Liver (tissue), 8 donors: ENCODE measurements at regions not wholly inside any gene's neighbourhood (a gene's known extent, or its start where the extent isn't known, plus 50 kb on each side); places are given as distances from the start of the nearest gene placed in this dataset.

Experiments used
- DNase-seq: peaks from one replicate; pipeline ENCODE4 v3.0.0-alpha.2; 2017; ENCODE audit warnings: low spot score
- H3K27ac ChIP-seq, 2 donors: one replicate each; pipeline ENCODE4 v1.7.0; 2013; ENCODE audit warnings: inconsistent platforms in 2 of 2, low read length in 2 of 2, control low read depth in 1 of 2, low read depth in 1 of 2, mild to moderate bottlenecking in 1 of 2
- H3K27me3 ChIP-seq, 4 donors: one replicate each; pipeline versions ENCODE4 v1.6.1 to v1.7.0; 2013; ENCODE audit warnings: low read length in 3 of 4, inconsistent platforms in 1 of 4, mild to moderate bottlenecking in 1 of 4, moderate library complexity in 1 of 4; ENCODE audit not compliant: control insufficient read depth in 4 of 4, insufficient read depth in 4 of 4
- H3K36me3 ChIP-seq, 4 donors: one replicate each; pipeline versions ENCODE4 v1.6.1 to v1.7.0; 2013; ENCODE audit warnings: low read length in 3 of 4, mild to moderate bottlenecking in 3 of 4, low read depth in 1 of 4, moderate library complexity in 1 of 4; ENCODE audit not compliant: control insufficient read depth in 4 of 4, insufficient read depth in 3 of 4
- H3K4me1 ChIP-seq, 4 donors: one replicate each; pipeline versions ENCODE4 v1.6.1 to v1.7.0; 2013; ENCODE audit warnings: low read length in 3 of 4, mild to moderate bottlenecking in 3 of 4, moderate library complexity in 1 of 4; ENCODE audit not compliant: control insufficient read depth in 4 of 4, insufficient read depth in 4 of 4
- H3K4me3 ChIP-seq, 3 donors: one replicate each; pipeline versions ENCODE4 v1.6.1 to v1.7.0; 2013; ENCODE audit warnings: low read length in 3 of 3, control low read depth in 1 of 3, low read depth in 1 of 3, mild to moderate bottlenecking in 1 of 3
- H3K9ac ChIP-seq, 2 donors: one replicate each; pipeline ENCODE4 v1.7.0; 2013; ENCODE audit warnings: low read length in 2 of 2, mild to moderate bottlenecking in 2 of 2, moderate library complexity in 2 of 2, control low read depth in 1 of 2, low read depth in 1 of 2
- H3K9me3 ChIP-seq, 4 donors: one replicate each; pipeline versions ENCODE4 v1.6.1 to v1.7.0; 2013; ENCODE audit warnings: low read length in 3 of 4; ENCODE audit not compliant: control insufficient read depth in 4 of 4
- ATF3 ChIP-seq: IDR thresholded peaks from 2 replicates; pipeline ENCODE4 v1.6.1; 2016; ENCODE audit warnings: antibody characterized with exemption
- CTCF ChIP-seq: fragments of 150-350 bp; IDR thresholded peaks from 2 replicates; pipeline ENCODE4 v1.5.1; 2017; ENCODE audit warnings: improper control_type of control experiment, low read depth, low read length; ENCODE audit not compliant: missing input control
- EGR1 ChIP-seq, 2 donors: IDR thresholded peaks; 2 replicates each; pipeline ENCODE4 v1.6.1; 2016 to 2018; ENCODE audit warnings: antibody characterized with exemption in 2 of 2, low read depth in 2 of 2
- FOXA1 ChIP-seq: IDR thresholded peaks from 2 replicates; pipeline ENCODE4 v1.6.1; 2016; ENCODE audit warnings: antibody characterized with exemption
- FOXA2 ChIP-seq: IDR thresholded peaks from 2 replicates; pipeline ENCODE4 v1.6.1; 2016; ENCODE audit warnings: antibody characterized with exemption
- GABPA ChIP-seq, 2 donors: IDR thresholded peaks in 1 of 2; conservative IDR thresholded peaks in 1 of 2; 2 replicates each; pipeline ENCODE4 v1.6.1; 2016; ENCODE audit warnings: antibody characterized with exemption in 2 of 2, mild to moderate bottlenecking in 1 of 2, moderate library complexity in 1 of 2
- HNF4A ChIP-seq, 2 donors: conservative IDR thresholded peaks; 2 replicates each; pipeline ENCODE4 v1.6.1; 2016; ENCODE audit warnings: antibody characterized with exemption in 2 of 2, mild to moderate bottlenecking in 2 of 2
- HNF4G ChIP-seq: IDR thresholded peaks from 2 replicates; pipeline ENCODE4 v1.6.1; 2016; ENCODE audit warnings: antibody characterized with exemption
- JUND ChIP-seq, 2 donors: IDR thresholded peaks; 2 replicates each; pipeline ENCODE4 v1.6.1; 2016; ENCODE audit warnings: antibody characterized with exemption in 2 of 2
- NR2F2 ChIP-seq: IDR thresholded peaks from 2 replicates; pipeline ENCODE4 v1.6.1; 2016; ENCODE audit warnings: antibody characterized with exemption
- RAD21 ChIP-seq, 2 donors: IDR thresholded peaks; 2 replicates each; pipeline ENCODE4 v1.6.1; 2016; ENCODE audit warnings: antibody characterized with exemption in 2 of 2, mild to moderate bottlenecking in 2 of 2
- REST ChIP-seq: IDR thresholded peaks from 2 replicates; pipeline ENCODE4 v1.6.1; 2016; ENCODE audit warnings: antibody characterized with exemption, mild to moderate bottlenecking
- RXRA ChIP-seq, 2 donors: IDR thresholded peaks; 2 replicates each; pipeline ENCODE4 v1.6.1; 2017 to 2018; ENCODE audit warnings: antibody characterized with exemption in 2 of 2, mild to moderate bottlenecking in 1 of 2
- SP1 ChIP-seq: IDR thresholded peaks from 2 replicates; pipeline ENCODE4 v1.6.1; 2018; ENCODE audit warnings: antibody characterized with exemption, mild to moderate bottlenecking
- TAF1 ChIP-seq: conservative IDR thresholded peaks from 2 replicates; pipeline ENCODE4 v1.6.1; 2016; ENCODE audit warnings: antibody characterized with exemption, mild to moderate bottlenecking
- YY1 ChIP-seq: IDR thresholded peaks from 2 replicates; pipeline ENCODE4 v1.6.1; 2016; ENCODE audit warnings: antibody characterized with exemption, mild to moderate bottlenecking
- WGBS: extraction: QIAGEN DNeasy Blood & Tissue Kit; methylation state at CpG from one replicate; pipeline ENCODE4 v1.1.7; 2013; 5-methylcytosine and 5-hydroxymethylcytosine counted together
- TF ChIP-seq, protein P1 (sequence below): IDR thresholded peaks from 2 replicates; pipeline ENCODE4 v1.6.1; 2016; ENCODE audit warnings: antibody characterized with exemption
- TF ChIP-seq, protein P2 (sequence below): IDR thresholded peaks from 2 replicates; pipeline ENCODE4 v1.6.1; 2016; ENCODE audit warnings: antibody characterized with exemption
- donor health status: healthy.
- donor health status: healthy.
- donor health status: healthy.
- donor health status: healthy.
- donor health status: healthy.

- DNase-seq, result no peak
- no peak overlapping the region for H3K4me3 ChIP-seq
- peak overlapping the region; percentile 19 to 25 for H3K27ac ChIP-seq
These were observed 69.0 kb upstream of the FAM169A start for GRCh38 chr5:74934949-74935751.

More at GRCh38 chr5:74934949-74935751, 69.0 kb upstream of the FAM169A start:
- WGBS, result 43% methylated on average over 9 of the region's 9 CpGs
- no peaks in the 10 kb centered on the region for H3K27me3 ChIP-seq
- H3K9ac ChIP-seq, result no peak overlapping the region
- peaks cover 0 to 11% (median 5%) of the 10 kb centered on the region in 4 donors for H3K4me1 ChIP-seq
- H3K36me3 ChIP-seq, result no peaks in the 10 kb centered on the region
- no peaks in the 10 kb centered on the region for H3K9me3 ChIP-seq
- no peak for TF ChIP-seq HNF4G
- peak; percentile 38 to 51 for TF ChIP-seq RXRA (IDR thresholded peaks at IDR 0.05)
- TF ChIP-seq, protein P1, sequence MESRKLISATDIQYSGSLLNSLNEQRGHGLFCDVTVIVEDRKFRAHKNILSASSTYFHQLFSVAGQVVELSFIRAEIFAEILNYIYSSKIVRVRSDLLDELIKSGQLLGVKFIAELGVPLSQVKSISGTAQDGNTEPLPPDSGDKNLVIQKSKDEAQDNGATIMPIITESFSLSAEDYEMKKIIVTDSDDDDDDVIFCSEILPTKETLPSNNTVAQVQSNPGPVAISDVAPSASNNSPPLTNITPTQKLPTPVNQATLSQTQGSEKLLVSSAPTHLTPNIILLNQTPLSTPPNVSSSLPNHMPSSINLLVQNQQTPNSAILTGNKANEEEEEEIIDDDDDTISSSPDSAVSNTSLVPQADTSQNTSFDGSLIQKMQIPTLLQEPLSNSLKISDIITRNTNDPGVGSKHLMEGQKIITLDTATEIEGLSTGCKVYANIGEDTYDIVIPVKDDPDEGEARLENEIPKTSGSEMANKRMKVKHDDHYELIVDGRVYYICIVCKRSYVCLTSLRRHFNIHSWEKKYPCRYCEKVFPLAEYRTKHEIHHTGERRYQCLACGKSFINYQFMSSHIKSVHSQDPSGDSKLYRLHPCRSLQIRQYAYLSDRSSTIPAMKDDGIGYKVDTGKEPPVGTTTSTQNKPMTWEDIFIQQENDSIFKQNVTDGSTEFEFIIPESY, result peak; percentile 34
- TF ChIP-seq FOXA2, result peak; percentile 56
- peak; percentile 70 for TF ChIP-seq SP1
- peak; percentile 80 for TF ChIP-seq YY1
- peak; percentile 59 to 78 for TF ChIP-seq HNF4A (conservative IDR thresholded peaks at IDR 0.05)
- TF ChIP-seq TAF1, result no peak
- TF ChIP-seq, protein P2, sequence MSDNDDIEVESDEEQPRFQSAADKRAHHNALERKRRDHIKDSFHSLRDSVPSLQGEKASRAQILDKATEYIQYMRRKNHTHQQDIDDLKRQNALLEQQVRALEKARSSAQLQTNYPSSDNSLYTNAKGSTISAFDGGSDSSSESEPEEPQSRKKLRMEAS, result peak; percentile 82
- peak in 1 of 2 donors; percentile 12 for TF ChIP-seq EGR1 (IDR thresholded peaks at IDR 0.05; ENCODE audit: low read depth in 2 of 2)
- TF ChIP-seq RAD21 (IDR thresholded peaks at IDR 0.05), result peak; percentile 87
- TF ChIP-seq GABPA (IDR thresholded peaks at IDR 0.05 in 1 of 2, conservative IDR thresholded peaks at IDR 0.05 in 1 of 2), result peak in 1 of 2 donors; percentile 52
- peak; percentile 47 for TF ChIP-seq REST
- TF ChIP-seq NR2F2, result peak; percentile 84
- TF ChIP-seq CTCF, result peak; percentile 68
- no peak for TF ChIP-seq ATF3
- TF ChIP-seq FOXA1, result no peak
- peak in 1 of 2 donors; percentile 70 for TF ChIP-seq JUND (IDR thresholded peaks at IDR 0.05)
